Forelimb muscle (tissue), 1 donor: ENCODE measurements at regions not wholly inside any gene's neighbourhood (a gene's known extent, or its start where the extent isn't known, plus 50 kb on each side); places are given as distances from the start of the nearest gene placed in this dataset.
"Not testable (repeated sequence)": the region's sequence is repeated elsewhere in the genome, so short reads cannot be mapped to it uniquely, and the experiment has no call there.

ENCODE experiments used
- DNase-seq: peaks from one replicate; pipeline ENCODE4 v3.0.0-alpha.2; 2013; ENCODE audit warnings: low read depth

DNA sequence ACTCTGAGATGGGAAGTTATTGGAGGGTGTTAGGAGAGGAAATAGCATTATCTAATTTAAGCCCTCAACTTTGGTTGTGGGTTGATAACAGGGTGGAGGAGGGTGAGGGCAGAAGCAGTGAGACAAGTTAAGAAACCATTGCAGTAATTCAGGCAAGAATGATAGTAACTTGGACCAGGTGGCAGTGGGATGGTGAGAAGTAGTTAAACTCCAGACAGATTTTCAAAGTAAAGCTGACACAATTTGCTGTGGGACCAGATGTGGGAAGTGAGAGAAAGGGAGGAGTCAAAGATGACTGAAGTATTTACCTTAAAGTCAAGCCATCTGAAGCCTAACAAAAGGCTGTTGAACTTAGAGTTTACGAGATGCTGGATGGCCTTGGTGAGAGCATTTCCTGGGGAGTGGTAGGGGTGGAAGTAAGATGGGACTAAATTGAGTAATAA, 163.2 kb upstream of the KLF7 start:
- no peak for DNase-seq

DNA sequence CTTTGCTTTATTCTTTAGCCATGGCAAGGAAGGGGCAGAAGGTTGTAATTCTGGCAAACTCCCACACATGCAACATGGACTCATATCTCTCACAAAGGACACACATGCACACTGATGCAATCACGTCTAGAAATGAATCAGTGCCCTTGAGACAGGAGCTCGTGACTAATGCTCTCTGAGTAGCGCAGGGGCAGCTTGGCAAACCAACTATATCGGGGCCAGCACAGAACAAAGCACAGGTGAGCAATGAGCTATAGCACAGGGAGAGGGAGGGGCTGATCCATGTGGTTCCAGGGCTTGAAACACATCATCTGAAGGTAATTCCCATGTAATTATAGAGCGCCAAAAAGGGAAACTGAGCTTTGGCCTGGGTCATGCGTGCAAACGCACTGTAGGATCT, 165.2 kb upstream of the KLF7 start:
- no peak for DNase-seq

DNA sequence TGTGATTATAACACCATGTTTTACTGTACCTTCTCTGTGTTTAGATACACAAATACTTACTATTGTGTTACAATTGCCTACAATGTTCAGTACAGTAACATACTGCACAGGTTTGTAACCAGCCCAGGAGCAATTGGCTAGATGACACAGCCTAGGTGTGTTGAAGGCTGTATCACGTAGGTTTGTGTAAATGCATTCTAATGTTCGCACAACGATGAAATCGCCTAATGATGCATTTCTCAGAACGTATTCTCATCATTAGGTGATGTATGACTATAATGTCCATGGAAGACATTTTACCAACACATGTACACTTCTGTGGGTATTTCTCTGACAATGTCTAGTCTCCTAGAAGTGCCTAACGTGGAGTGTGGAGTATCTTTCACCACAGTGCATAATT, 165.9 kb upstream of the KLF7 start:
- no peak for DNase-seq

DNA sequence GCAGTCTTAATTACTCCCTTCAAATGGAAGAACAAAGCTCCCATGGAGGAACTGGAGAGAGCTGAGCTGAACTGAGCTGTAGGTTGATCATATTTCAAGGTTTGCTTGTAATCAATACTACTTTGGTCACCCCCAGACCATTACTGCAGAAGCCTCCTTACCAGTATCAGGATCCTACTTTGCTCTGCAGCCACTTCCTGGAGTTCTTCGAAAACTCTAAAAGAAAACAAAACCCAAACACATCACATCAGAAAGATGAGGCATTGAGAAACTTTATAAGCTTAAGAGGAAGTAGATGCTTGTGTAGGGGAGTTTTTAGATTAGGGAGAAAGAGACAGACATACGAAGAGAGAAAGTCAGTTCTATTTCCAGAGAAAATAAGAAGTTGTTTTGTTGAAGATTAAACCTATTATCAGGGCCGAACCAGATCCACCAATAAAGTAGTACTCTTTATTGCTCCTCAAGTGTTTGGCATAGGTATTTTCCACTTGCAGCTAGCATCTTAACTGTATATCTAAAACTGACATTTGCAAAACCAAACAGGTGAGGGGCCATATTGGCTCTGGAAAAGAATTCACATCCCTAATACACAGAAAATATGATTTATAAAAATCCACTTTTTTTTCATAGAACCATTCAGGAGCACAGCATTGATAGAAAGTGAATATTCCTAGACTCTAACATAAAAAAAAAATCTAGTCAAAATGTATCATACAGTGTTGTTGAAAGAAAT, 166.9 kb upstream of the KLF7 start:
- no peak for DNase-seq

- no peak for DNase-seq
Measured at GRCh38 chr2:207333599-207334300, 168.0 kb upstream of the KLF7 start.

DNA sequence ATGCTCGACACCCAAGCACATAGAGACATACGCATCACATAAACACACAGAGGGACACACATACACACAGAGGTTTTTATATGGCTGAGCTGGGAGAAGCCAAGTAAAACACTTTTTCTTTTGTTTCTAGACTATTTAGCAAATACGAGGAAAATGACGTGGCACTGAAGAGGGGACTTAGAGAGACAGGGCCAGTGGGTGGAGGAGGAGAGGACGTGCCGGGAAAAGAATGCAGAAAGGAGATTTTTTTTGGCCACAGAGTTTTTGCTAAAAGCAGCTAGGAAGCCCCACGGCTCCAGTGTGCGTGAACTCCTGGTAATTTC, 168.5 kb upstream of the KLF7 start:
- no peak for DNase-seq

- peak; percentile 59 for DNase-seq
Measured at GRCh38 chr2:207334624-207335371, 169.1 kb upstream of the KLF7 start.

GRCh38 chr2:207337234-207338219, 171.8 kb upstream of the KLF7 start:
- DNase-seq = no peak

GRCh38 chr2:207338220-207338607, 172.5 kb upstream of the KLF7 start:
- DNase-seq = no peak

DNA sequence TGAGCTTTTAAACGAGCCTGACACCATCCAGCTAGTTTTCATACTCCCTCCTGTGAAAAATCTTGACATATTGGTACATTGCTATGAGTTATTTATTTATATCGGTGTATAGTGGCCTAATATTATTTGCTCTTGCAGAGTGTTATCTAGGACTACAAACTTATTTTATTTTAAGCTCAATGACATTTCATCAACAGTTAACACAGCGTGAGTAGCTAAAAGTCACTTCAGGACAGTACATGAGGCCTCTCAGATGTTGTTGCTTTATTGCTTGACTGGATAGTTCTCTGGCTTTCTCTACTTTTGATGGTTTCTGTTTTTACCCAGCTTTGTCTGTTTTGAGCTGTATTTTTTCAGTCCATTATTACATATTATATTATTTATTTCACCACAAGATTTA, 172.9 kb upstream of the KLF7 start:
- DNase-seq = no peak

DNA sequence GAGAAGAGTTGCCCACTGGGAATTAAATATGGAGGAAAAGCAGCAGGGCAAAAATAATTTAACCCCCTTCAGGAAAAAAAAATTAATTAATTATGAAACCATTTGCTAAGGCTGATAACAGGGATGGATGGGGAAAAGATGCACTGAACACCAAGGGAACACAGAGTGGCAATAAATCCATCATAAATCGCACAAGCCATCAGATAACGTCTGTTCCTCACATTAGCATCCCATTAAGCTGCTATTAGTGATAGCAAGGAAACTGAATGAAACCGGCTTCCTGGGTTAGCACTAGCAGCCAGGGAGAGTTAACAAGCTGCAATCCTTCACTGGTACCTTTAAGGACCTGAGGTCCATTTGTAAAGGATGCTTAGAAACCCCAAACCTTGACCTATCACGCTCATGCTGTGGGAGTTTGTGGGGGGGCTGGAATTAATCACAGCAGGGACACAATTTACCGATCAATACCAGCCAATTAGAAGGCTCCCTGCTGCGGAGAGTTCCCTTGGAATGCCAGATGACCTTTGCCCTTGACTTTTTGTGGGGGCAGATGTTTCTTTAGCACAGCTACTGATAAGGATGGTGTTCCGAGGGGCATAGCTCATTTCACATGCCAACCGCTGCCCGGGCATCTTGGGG, 175.5 kb upstream of the KLF7 start:
- no peak for DNase-seq

DNA sequence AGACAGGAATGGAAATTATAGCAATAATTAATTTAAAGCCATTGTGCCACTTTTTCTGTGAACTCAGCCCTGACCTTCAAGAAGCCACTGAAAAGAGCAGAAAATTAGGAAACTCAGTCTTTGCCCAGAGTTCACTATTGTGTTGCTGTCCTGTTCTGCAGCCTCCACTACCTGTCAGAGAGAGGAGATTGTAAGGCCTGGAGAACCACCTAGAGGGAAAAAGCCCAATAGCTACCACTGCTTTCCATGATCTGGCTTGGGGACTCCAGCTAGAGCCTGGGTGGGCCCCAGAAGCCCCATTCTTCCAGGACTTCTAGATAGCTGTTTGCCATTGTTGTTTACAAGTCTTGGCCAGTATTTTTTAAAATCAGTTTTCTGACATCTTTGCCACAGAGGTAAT, 176.1 kb upstream of the KLF7 start:
- DNase-seq = no peak

GRCh38 chr2:207344596-207345394, 179.0 kb upstream of the KLF7 start:
- not testable (repeated sequence) for DNase-seq

DNA sequence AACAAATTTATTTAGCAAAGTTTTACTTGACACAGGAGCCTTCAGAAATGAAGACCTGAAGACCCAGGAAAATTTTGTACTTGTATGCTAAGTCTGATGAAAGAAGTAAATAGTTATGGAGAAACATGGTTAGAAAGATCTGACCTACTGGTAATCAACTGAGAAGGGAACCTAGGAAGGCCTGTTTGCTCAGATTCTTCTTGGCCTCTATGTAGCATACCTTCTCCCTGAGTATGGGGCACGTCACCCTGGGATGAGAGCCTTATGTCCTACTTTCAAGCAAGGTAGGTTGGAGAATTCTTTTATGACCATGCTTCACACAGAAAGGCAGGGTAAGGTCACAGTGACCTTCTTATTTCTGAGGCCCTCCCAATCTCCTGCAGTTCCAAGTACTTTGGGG, 178.6 kb upstream of the CREB1 start:
- DNase-seq = no peak

DNA sequence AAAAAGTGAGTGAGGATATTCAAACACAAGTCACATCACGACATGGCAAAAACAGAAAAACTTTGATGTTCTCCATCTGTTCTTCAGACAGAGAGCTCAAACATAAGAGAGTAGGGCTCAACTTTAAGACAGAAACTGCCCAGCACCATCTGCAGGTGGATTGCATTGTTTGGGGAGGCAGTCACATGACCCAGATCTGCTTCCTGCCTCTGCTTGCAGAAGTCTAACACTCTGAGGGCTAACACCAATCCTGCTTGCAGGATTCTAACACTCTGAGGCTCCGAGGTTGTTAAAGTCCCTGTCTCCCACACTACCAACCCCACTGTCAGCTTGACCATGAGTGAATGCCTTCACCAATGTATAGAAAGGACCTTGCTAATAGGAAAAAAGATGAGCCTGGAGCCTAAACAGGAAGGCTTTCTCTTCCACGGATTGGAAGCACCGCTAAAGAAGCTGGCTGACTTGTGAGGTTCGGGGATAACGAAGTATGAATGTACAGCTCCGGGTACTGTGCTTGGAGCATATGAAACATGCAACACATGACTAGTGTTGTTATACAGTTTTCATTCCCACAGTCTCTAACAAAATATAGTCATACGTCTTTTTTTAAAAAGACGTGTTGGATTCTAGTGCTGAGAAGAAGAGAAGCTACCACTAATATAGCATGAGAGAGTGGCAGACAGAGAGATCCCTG, 176.6 kb upstream of the CREB1 start:
- DNase-seq = no peak

GRCh38 chr2:207353836-207354235, 175.9 kb upstream of the CREB1 start:
- no peak for DNase-seq

GRCh38 chr2:207354462-207354861, 175.3 kb upstream of the CREB1 start:
- DNase-seq = no peak

DNA sequence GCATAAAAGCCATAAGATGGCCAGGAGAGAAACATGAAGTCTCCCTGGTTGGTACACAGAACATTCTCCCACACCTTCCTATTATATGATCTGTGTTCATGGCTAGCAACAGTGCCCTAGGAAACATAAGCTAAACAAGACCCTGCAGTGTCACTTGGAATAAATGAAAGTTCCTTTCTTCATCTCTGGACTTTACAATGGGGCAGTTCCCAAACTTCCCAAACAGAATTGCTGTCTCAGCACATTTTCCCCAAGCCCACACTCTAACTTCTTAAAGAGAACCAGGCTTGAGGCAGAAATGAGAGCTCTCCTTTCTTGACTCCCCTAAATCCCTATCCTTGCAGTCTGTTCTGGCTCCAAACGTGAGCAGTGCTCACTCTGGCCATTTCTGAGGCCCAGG, 173.2 kb upstream of the CREB1 start:
- DNase-seq = no peak

- no peak for DNase-seq
Measured at GRCh38 chr2:207357216-207357615, 172.5 kb upstream of the CREB1 start.

DNA sequence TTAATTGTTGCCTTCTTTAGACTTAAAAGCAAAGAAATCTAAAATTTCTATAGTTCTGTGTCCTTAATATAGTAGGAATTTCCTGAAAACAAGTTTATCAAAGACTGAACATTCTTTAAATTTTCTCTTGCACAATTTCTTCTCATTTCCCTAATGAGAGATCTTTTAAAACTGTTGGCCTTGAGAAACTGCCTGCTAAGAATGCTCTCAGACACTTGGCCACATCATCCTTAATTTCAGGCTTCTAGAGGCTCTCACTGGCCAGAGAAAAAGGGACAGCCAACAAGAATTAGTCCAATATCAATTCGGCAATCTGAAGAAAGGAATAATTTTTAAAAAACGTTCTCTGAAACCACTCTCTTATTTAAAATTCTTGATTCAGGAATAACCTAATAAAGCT, 167.0 kb upstream of the CREB1 start:
- DNase-seq = no peak
